ENCODE measurements at regions not wholly inside any gene's neighbourhood (a gene's known extent, or its start where the extent isn't known, plus 50 kb on each side); places are given as distances from the start of the nearest gene placed in this dataset.
"Not testable (repeated sequence)": the region's sequence is repeated elsewhere in the genome, so short reads cannot be mapped to it uniquely, and the experiment has no call there.

DNA sequence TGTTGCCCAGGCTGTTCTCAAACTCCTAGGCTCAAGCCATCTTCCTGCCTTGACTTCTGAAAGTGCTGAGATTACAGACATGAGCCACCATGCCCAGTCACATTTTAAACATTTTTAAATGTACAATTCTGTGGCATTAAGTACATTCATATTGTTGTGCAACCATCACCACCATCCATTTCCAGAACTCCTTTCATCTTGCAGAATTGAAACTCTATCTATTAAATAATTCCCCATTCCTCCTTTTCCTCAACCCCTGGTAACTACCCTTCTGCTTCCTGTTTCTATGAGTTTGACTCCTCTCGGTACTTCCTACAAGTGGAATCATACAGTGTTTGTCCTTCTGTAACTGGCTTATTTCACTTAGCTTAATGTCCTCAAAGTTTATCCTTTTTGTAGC, 103.8 kb upstream of the NAA20 start:
- Mint-ChIP-seq H3K36me3 (ENCODE audit: low read depth) (no peaks in the 10 kb centered on the region), H3K4me1 (peaks cover 4% of the 10 kb centered on the region), H3K9me3 (no peaks in the 10 kb centered on the region), H3K27me3 (peaks cover 4% of the 10 kb centered on the region), H3K4me3 (no peak overlapping the region), H3K27ac (no peak overlapping the region)
- no peak for ATAC-seq (replicated peaks)

DNA sequence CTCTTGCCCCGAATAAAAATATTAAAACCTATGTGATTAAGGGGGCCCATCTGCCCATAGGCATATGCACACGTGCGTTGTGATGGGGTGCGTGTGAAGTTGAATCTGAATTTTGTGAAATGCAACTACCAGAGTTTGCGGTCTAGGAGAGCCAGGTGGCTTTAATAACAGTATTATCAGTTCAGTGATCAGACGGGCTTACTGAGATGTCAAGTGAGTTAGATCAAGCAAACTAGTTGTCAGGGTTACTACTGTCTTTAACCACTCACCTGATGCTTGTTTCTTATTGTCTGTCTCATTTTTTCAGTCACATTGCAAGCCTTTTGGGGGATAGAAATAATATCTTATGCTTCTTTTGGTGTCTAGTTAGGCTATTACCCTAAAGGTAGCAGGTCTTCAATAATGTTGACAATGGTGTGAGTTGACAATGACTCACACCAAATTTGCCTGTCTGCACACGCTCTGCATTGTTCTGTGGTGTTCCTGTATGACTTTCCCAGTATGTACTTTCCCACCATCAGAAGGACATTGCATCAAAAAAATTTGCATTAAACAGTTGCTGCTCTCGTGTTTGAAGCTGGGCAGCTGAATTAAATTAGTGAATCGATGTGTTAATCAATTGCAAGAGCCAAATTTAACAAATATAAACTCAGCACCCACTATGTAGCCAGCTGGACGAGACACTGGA, 103.1 kb upstream of the NAA20 start:
- H3K27me3 Mint-ChIP-seq = peaks cover 4% of the 10 kb centered on the region
- H3K9me3 Mint-ChIP-seq = no peaks in the 10 kb centered on the region
- no peak for ATAC-seq (replicated peaks)
- H3K4me1 Mint-ChIP-seq = peaks cover 4% of the 10 kb centered on the region
- no peak overlapping the region for H3K27ac Mint-ChIP-seq
- no peaks in the 10 kb centered on the region for H3K36me3 Mint-ChIP-seq (ENCODE audit: low read depth)
- H3K4me3 Mint-ChIP-seq = no peak overlapping the region

DNA sequence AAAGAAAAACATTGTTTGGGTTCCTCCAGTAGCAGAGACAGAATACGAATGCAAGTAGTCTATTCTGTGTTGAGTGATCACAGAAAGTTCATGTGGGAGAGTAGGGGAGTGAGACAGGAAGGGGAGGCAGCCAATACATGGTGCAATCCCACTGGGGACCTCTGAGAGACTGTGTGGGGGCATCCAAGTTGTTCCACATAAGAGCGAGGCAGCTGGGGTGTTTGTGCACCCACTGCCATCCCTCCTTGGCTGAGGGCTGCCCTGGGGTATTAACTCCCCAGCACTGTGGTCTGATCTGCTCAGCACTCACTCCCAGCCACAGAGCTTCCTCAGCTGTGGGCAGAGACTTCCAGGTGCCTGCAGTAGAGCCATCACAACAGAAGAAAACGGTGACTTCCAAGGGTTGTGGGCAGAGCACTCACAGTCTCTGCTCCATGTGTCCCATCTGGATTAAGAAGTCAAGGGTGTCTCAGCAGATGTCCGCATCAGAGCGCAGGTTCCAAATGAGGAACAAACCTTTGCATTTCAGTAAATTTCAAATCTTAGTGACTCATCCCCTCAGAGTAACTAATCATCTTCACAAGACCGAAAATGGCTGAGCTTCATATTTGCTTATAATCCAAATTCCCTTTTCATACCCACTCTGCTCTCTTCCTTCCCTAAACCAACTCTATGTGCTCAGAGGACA, 101.9 kb upstream of the NAA20 start:
- Mint-ChIP-seq H3K4me3 (no peak overlapping the region), H3K4me1 (peaks cover 4% of the 10 kb centered on the region), H3K27ac (no peak overlapping the region), H3K36me3 (ENCODE audit: low read depth) (no peaks in the 10 kb centered on the region), H3K9me3 (no peaks in the 10 kb centered on the region), H3K27me3 (peaks cover 4% of the 10 kb centered on the region)
- ATAC-seq (replicated peaks) = no peak

DNA sequence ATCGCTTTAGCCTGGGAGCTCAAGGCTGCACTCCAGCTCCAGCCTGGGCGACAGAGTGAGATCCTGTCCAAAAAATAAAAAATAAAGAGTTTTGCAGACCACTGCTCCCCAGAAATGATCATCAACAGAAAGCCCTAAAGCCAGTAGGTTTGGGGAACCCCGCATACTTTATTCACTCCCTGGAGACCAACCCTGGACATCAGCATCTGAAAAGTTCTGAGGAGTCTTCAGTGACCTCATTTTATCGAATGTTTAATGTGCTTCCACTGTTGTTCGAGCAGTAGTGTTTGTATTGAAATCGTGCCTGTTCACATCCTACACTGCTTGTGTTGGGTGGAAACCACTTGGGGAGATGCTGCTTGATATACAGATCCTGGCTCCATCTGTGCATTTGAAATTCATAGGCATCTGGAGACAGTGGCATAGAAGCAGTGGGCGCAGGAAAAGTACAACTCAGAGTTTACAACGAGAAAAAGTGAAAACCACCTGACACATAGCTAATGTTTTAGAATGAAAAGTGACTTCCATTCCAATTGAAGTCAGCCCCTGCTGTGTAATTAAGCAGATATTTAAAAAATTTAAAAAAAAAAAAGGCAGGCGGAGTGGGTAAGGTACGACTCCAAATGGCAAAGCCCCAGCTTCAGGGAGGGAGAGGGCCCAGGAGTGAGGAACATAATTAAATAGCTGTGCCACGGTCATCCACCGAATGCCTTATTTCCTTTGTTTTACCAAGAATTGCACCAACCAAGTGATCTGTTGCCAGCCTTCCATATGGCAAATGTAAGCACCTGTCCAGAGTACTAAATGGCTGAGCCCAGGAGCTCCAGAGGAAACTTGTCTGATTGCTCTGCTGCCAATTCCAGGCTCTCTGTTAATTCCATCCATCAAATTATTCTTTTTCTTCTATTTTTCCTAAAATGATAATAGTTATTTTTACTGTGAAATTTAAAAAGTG, 100.4 kb upstream of the NAA20 start:
- Mint-ChIP-seq H3K4me3 (no peak overlapping the region), H3K27ac (no peak overlapping the region), H3K36me3 (ENCODE audit: low read depth) (no peaks in the 10 kb centered on the region), H3K27me3 (peaks cover 4% of the 10 kb centered on the region), H3K9me3 (no peaks in the 10 kb centered on the region), H3K4me1 (peaks cover 4% of the 10 kb centered on the region)
- ATAC-seq (replicated peaks) = no peak

DNA sequence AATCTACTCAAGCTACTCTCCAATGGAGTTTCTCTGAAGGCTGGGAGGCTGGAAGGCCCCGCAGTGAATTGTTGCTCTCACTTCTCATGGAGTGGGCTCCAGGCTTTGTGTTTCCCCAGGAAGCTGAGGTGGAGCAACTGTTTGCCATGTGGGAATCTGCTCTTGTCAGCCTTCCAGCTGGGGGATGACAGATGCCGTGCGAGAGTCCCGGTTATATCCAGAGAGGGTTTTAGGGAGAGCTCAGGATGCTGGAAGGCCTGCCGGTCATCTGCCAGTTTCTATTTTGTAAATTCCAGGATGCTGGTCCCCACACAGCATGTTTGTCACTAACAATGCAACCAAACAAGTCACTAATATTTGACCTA, 98.2 kb upstream of the NAA20 start:
- peaks cover 4% of the 10 kb centered on the region for H3K27me3 Mint-ChIP-seq
- ATAC-seq (replicated peaks) = no peak
- H3K4me1 Mint-ChIP-seq = peaks cover 7% of the 10 kb centered on the region
- no peaks in the 10 kb centered on the region for H3K36me3 Mint-ChIP-seq (ENCODE audit: low read depth)
- H3K9me3 Mint-ChIP-seq = no peaks in the 10 kb centered on the region
- H3K4me3 Mint-ChIP-seq = no peak overlapping the region
- H3K27ac Mint-ChIP-seq = no peak overlapping the region

DNA sequence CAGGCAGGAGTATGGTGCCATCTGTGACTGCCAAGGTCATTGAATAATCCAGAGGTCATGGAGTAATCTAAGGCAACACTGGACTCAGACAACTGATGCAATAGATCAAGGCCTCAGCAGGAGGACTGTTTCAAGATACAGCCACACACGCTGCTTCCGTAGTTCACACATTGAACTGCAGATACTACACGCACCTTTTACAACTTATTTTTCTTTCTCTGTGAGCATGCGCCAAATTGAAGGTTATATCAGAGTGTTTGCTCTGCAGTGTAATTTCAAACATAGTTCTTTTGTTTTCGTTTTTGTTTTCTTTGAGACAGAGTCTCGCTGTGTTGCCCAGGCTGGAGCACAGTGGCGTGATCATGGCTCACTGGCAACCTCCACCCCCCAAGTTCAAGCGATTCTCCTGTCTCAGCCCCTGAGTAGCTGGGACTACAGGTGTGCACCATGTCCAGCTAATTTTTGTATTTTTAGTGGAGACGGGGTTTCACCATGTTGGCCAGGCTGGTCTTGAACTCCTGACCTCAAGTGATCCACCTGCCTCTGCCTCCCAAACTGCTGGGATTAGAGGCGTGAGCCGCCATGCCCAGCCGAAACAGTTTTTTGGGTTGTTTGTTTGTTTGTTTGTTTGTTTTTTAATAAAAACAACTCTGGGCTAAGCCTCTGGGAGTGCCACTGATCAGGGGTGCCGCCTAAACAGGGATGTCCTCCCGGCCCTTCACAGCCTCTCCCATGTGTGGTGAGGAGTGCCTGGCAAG, 96.6 kb upstream of the NAA20 start:
- H3K9me3 Mint-ChIP-seq = no peaks in the 10 kb centered on the region
- no peak overlapping the region for H3K4me3 Mint-ChIP-seq
- no peak for ATAC-seq (replicated peaks)
- peaks cover 7% of the 10 kb centered on the region for H3K4me1 Mint-ChIP-seq
- H3K36me3 Mint-ChIP-seq (ENCODE audit: low read depth) = no peaks in the 10 kb centered on the region
- H3K27ac Mint-ChIP-seq = no peak overlapping the region
- H3K27me3 Mint-ChIP-seq = peaks cover 4% of the 10 kb centered on the region

DNA sequence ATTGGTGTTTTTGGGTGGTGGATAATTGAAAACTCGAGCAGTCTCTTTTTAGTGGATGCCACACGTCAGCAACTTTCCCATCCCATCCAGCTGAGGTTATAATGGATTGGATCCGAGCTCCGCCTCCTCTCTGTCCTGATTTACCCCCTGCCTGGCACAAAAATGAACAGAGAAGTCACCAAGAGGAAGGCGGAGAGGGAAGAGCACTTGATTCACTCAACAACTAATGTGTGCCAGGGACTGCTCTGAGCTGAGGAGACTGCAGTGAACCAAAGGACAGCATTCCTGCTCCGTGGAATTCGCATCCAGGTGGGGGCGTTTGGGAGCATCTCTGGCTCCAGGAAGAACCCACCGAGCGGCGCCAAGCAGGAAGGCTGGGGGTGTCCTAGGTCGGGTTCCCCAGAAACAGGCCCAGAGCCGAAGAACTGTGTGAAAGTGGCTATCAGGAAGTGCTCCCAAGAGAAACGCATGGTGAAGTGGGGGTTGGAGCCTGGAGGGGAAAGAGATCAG, 95.8 kb upstream of the NAA20 start:
- no peak for ATAC-seq (replicated peaks)
- no peaks in the 10 kb centered on the region for H3K9me3 Mint-ChIP-seq

DNA sequence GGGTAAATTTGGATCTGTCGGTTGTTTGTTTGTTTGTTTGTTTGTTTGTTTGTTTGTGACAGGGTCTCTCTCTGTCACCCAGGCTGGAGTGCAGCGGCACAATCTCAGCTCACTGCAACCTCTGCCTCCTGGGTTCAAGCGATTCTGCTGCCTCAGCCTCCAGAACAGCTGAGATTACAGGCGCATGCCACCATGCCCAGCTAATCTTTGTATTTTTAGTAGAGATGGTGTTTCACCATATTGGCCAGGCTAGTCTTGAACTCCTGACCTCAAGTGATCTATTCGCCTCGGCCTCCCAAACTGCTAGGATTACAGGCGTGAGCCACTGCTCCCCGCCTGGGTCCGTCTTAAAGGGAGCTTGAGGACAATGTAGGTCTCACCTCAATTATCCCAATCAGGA, 95.3 kb upstream of the NAA20 start:
- not testable (repeated sequence) for H3K36me3 Mint-ChIP-seq (ENCODE audit: low read depth); ATAC-seq (replicated peaks); H3K4me3 Mint-ChIP-seq

More for the DNA sequence above, 95.8 kb upstream of the NAA20 start:
- H3K4me3 Mint-ChIP-seq = no peak overlapping the region
- peaks cover 4% of the 10 kb centered on the region for H3K27me3 Mint-ChIP-seq
- H3K27ac Mint-ChIP-seq = no peak overlapping the region
- H3K4me1 Mint-ChIP-seq = peaks cover 7% of the 10 kb centered on the region
- H3K36me3 Mint-ChIP-seq (ENCODE audit: low read depth) = no peaks in the 10 kb centered on the region

DNA sequence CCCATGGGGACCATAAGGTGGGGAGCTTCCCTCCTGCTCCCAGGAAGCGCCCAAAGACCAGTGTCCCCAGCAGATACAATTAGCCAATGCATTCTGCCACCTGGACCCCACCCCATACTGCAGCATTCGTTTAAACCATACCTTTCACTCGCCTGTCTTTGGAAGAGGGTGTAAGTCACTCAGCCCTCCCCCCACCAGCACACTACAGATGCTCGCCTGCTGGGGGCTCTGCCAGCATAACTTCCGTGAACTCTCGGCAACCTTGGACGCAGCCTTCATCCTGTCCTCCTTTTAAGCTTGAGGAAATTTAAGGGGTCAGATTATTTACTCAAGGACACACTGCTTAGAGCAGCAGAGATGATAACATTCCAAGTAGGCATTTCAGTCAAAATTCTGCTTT, 94.4 kb upstream of the NAA20 start:
- Mint-ChIP-seq H3K4me1 (peaks cover 6% of the 10 kb centered on the region), H3K9me3 (no peaks in the 10 kb centered on the region), H3K27me3 (no peaks in the 10 kb centered on the region), H3K27ac (no peak overlapping the region), H3K4me3 (no peak overlapping the region), H3K36me3 (ENCODE audit: low read depth) (no peaks in the 10 kb centered on the region)
- ATAC-seq (replicated peaks) = no peak

More for the DNA sequence above, 95.3 kb upstream of the NAA20 start:
- H3K27ac Mint-ChIP-seq, H3K4me1 Mint-ChIP-seq, H3K9me3 Mint-ChIP-seq, H3K27me3 Mint-ChIP-seq: not testable (repeated sequence)

DNA sequence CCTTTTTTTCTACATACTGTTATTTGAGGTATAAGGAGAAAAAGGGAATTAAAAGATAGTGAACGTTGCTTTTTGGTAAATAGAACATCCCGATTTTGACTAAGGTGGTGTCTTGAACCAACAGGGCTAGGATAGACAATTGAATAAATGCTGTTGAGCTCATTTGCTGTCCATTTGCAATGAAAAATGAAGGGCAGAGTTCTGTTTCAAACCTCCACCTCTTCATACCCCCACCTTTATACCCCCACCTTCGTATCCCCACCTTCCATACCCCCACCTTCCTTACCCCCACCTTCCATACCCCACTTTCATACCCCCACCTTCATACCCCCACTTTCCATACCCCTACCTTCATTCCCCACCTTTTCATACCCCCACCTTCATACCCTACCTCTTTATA, 93.4 kb upstream of the NAA20 start:
- H3K9me3 Mint-ChIP-seq = no peaks in the 10 kb centered on the region
- ATAC-seq (replicated peaks) = no peak
- no peaks in the 10 kb centered on the region for H3K36me3 Mint-ChIP-seq (ENCODE audit: low read depth)
- no peak overlapping the region for H3K27ac Mint-ChIP-seq
- no peak overlapping the region for H3K4me3 Mint-ChIP-seq
- no peaks in the 10 kb centered on the region for H3K27me3 Mint-ChIP-seq
- peaks cover 3% of the 10 kb centered on the region for H3K4me1 Mint-ChIP-seq

DNA sequence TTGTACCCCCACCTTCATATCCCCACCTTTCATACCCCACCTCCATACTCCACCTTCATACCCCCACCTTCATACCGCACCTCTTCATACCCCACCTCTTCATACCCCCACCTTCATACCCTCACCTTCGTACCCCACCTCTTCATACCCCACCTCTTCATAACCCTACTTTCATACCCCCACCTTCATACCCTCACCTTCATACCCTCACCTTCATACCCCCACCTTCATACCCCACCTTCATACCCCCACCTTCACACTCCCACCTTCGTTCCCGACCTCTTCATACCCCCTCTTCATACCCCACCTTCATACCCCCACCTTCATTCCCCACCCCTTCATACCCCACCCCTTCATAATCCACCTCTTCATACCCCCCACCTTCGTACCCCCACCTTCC, 92.9 kb upstream of the NAA20 start:
- no peaks in the 10 kb centered on the region for H3K9me3 Mint-ChIP-seq
- ATAC-seq (replicated peaks) = no peak
- no peak overlapping the region for H3K4me3 Mint-ChIP-seq
- no peak overlapping the region for H3K27ac Mint-ChIP-seq
- no peaks in the 10 kb centered on the region for H3K36me3 Mint-ChIP-seq (ENCODE audit: low read depth)
- H3K27me3 Mint-ChIP-seq = no peaks in the 10 kb centered on the region
- peaks cover 3% of the 10 kb centered on the region for H3K4me1 Mint-ChIP-seq

DNA sequence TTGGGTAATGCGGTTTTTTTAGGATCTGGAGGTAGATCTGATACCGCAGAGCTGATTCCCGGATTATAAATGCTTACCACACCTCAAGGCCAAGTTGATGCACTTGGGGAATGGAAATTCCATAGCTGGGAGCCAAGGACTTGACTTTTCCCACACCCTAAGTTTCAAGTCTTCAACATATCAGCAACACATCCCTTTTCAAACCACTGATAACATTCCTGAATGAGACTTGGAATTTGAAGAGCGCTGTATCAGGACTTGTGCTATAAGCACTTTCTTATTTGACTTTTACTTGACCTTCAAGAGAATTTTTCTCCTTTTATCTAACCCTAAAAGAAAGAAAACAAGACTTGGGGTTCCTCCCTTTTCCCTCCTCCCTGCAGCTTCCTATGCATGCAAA, 90.6 kb upstream of the NAA20 start:
- H3K4me1 Mint-ChIP-seq = peaks cover 3% of the 10 kb centered on the region
- H3K36me3 Mint-ChIP-seq (ENCODE audit: low read depth) = no peaks in the 10 kb centered on the region
- no peaks in the 10 kb centered on the region for H3K9me3 Mint-ChIP-seq
- H3K27me3 Mint-ChIP-seq = no peaks in the 10 kb centered on the region
- ATAC-seq (replicated peaks) = no peak
- H3K4me3 Mint-ChIP-seq = no peak overlapping the region
- no peak overlapping the region for H3K27ac Mint-ChIP-seq

DNA sequence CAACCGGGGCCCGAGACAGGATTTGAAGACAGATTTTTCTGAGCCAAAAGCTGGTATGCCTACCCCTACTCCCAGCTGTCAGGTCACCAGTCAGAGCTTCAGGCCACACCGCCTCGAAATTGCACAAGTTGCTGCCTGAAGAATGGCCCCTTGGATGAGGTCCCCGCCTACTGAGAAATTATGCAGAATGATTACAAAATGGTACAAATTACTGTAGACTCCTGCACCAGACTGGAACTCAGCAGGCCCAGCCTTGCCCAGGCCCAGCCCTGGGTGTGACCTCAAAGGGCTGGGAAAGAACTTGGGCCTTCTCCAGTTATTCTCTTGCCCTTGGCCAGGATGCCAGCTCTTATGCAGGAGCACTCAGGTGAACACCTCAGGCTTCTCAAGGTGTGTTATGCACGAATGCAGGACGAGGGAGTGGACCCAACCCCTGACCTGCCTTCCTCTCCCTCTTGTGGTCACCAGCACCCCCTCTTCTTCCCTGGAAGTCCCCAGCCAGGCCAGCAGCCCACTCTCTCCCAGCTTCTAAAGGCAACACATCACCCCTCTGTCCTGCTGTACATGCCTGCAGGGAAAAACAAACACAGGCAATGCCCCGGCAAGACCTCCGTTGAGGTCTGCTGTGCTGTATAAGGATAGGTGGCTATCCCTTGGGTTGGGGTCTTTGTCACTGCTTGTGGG, 88.7 kb upstream of the NAA20 start:
- H3K4me1 Mint-ChIP-seq = no peaks in the 10 kb centered on the region
- no peak overlapping the region for H3K27ac Mint-ChIP-seq
- no peaks in the 10 kb centered on the region for H3K9me3 Mint-ChIP-seq
- H3K4me3 Mint-ChIP-seq = no peak overlapping the region
- H3K27me3 Mint-ChIP-seq = no peaks in the 10 kb centered on the region
- H3K36me3 Mint-ChIP-seq (ENCODE audit: low read depth) = no peaks in the 10 kb centered on the region
- no peak for ATAC-seq (replicated peaks)

DNA sequence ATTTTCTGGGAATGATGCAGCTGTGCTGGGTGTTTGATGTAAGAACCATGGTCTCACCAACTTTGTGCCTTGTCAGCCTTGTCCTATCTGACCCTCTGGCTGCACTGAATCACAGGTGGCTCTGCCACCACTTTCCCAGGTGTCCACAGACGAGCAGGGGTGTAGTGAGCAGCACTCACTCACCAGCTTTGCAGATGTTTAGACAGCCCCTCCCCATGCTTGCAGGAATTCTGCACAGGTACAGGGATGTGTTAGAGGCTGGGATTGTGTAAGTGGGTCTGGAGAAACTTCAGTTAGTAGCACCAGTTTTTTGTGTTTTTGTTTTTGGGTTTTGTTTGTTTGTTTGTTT, 88.2 kb upstream of the NAA20 start:
- no peaks in the 10 kb centered on the region for H3K36me3 Mint-ChIP-seq (ENCODE audit: low read depth)
- H3K27ac Mint-ChIP-seq = no peak overlapping the region
- no peaks in the 10 kb centered on the region for H3K4me1 Mint-ChIP-seq
- ATAC-seq (replicated peaks) = no peak
- H3K27me3 Mint-ChIP-seq = no peaks in the 10 kb centered on the region
- no peak overlapping the region for H3K4me3 Mint-ChIP-seq
- no peaks in the 10 kb centered on the region for H3K9me3 Mint-ChIP-seq

Data from activated T-helper 17 cell treated with anti-CD3 and anti-CD28 coated beads, Interleukin-2, amount 50 U/mL, for 72 hours (primary cell).